ENCODE measurements at regions not wholly inside any gene's neighbourhood (a gene's known extent, or its start where the extent isn't known, plus 50 kb on each side); places are given as distances from the start of the nearest gene placed in this dataset.

- no peak overlapping the region for H3K4me3 Mint-ChIP-seq (ENCODE audit: unreplicated experiment)
- no TSS peak for BruUV-seq (replicated peaks)
- ChIA-PET CTCF (no interaction called here), POLR2A (interaction anchor here (0.6 to 1.2 kb wide), 2 partner anchors 11 to 20 kb away, joined by 3 to 4 read pairs; no protein-coding TSS in a partner anchor)
- H3K27ac Mint-ChIP-seq (ENCODE audit: low read depth, unreplicated experiment), result no peak overlapping the region
- no peaks in the 10 kb centered on the region for H3K36me3 Mint-ChIP-seq (ENCODE audit: insufficient read depth, unreplicated experiment)
- no peaks in the 10 kb centered on the region for H3K4me1 Mint-ChIP-seq (ENCODE audit: insufficient read depth, unreplicated experiment)
- intact Hi-C loops (cut with micrococcal nuclease), result no loop called here
- H3K27me3 Mint-ChIP-seq (ENCODE audit: insufficient read depth, unreplicated experiment), result peaks cover 4% of the 10 kb centered on the region
- TF ChIP-seq CTCF (IDR thresholded peaks at IDR 0.05; ENCODE audit: unreplicated experiment), result no peak
- DNase-seq (ENCODE audit: unreplicated experiment), result no peak
- no peaks in the 10 kb centered on the region for H3K9me3 Mint-ChIP-seq (ENCODE audit: unreplicated experiment)
These were observed 234.6 kb downstream of the GADD45G start for GRCh38 chr9:89839449-89839848.

- H3K4me1 Mint-ChIP-seq (ENCODE audit: insufficient read depth, unreplicated experiment), result no peaks in the 10 kb centered on the region
- no peaks in the 10 kb centered on the region for H3K36me3 Mint-ChIP-seq (ENCODE audit: insufficient read depth, unreplicated experiment)
- no peak overlapping the region for H3K27ac Mint-ChIP-seq (ENCODE audit: low read depth, unreplicated experiment)
- DNase-seq (ENCODE audit: unreplicated experiment), result no peak
- no peaks in the 10 kb centered on the region for H3K27me3 Mint-ChIP-seq (ENCODE audit: insufficient read depth, unreplicated experiment)
- no peaks in the 10 kb centered on the region for H3K9me3 Mint-ChIP-seq (ENCODE audit: unreplicated experiment)
- TF ChIP-seq CTCF (IDR thresholded peaks at IDR 0.05; ENCODE audit: unreplicated experiment), result no peak
- intact Hi-C loops (cut with micrococcal nuclease), result no loop called here
- H3K4me3 Mint-ChIP-seq (ENCODE audit: unreplicated experiment), result no peak overlapping the region
- CTCF ChIA-PET, result no interaction called here
- POLR2A ChIA-PET, result interaction anchor here (0.6 to 1.2 kb wide), 2 partner anchors 11 to 20 kb away, joined by 3 to 4 read pairs; no protein-coding TSS in a partner anchor
- BruUV-seq (replicated peaks), result no TSS peak
These were observed 235.1 kb downstream of the GADD45G start for GRCh38 chr9:89839952-89840351.

- ChIA-PET POLR2A (interaction anchor here (0.6 to 0.7 kb wide), 2 partner anchors 115 to 180 kb away, joined by 3 read pairs; no protein-coding TSS in a partner anchor), CTCF (no interaction called here)
- intact Hi-C loops (cut with micrococcal nuclease), result no loop called here
- H3K4me1 Mint-ChIP-seq (ENCODE audit: insufficient read depth, unreplicated experiment), result no peaks in the 10 kb centered on the region
- H3K27me3 Mint-ChIP-seq (ENCODE audit: insufficient read depth, unreplicated experiment), result no peaks in the 10 kb centered on the region
- no peaks in the 10 kb centered on the region for H3K9me3 Mint-ChIP-seq (ENCODE audit: unreplicated experiment)
- no peak for DNase-seq (ENCODE audit: unreplicated experiment)
- TF ChIP-seq CTCF (IDR thresholded peaks at IDR 0.05; ENCODE audit: unreplicated experiment), result no peak
- H3K4me3 Mint-ChIP-seq (ENCODE audit: unreplicated experiment), result no peak overlapping the region
- no peaks in the 10 kb centered on the region for H3K36me3 Mint-ChIP-seq (ENCODE audit: insufficient read depth, unreplicated experiment)
- no TSS peak for BruUV-seq (replicated peaks)
- no peak overlapping the region for H3K27ac Mint-ChIP-seq (ENCODE audit: low read depth, unreplicated experiment)
These were observed 236.6 kb downstream of the GADD45G start for GRCh38 chr9:89841456-89841855.

- no peaks in the 10 kb centered on the region for H3K36me3 Mint-ChIP-seq (ENCODE audit: insufficient read depth, unreplicated experiment)
- ChIA-PET POLR2A (interaction anchor here (0.8 kb wide), 1 partner anchor 13 kb away, joined by 3 read pairs; no protein-coding TSS in a partner anchor), CTCF (no interaction called here)
- BruUV-seq (replicated peaks), result no TSS peak
- no peak for DNase-seq (ENCODE audit: unreplicated experiment)
- no peaks in the 10 kb centered on the region for H3K4me1 Mint-ChIP-seq (ENCODE audit: insufficient read depth, unreplicated experiment)
- H3K27ac Mint-ChIP-seq (ENCODE audit: low read depth, unreplicated experiment), result no peak overlapping the region
- no peak for TF ChIP-seq CTCF (IDR thresholded peaks at IDR 0.05; ENCODE audit: unreplicated experiment)
- H3K9me3 Mint-ChIP-seq (ENCODE audit: unreplicated experiment), result no peaks in the 10 kb centered on the region
- H3K27me3 Mint-ChIP-seq (ENCODE audit: insufficient read depth, unreplicated experiment), result no peaks in the 10 kb centered on the region
- no peak overlapping the region for H3K4me3 Mint-ChIP-seq (ENCODE audit: unreplicated experiment)
- intact Hi-C loops (cut with micrococcal nuclease), result no loop called here
These were observed 237.5 kb downstream of the GADD45G start for GRCh38 chr9:89842267-89842768.

All from MCF 10A (cell line).